ENCODE measurements at regions not wholly inside any gene's neighbourhood (a gene's known extent, or its start where the extent isn't known, plus 50 kb on each side); places are given as distances from the start of the nearest gene placed in this dataset.
A peak's percentile ranks its signal among the peaks of the same experiment; 100 is the strongest.
"Not testable (repeated sequence)": the region's sequence is repeated elsewhere in the genome, so short reads cannot be mapped to it uniquely, and the experiment has no call there.

GRCh38 chr2:94737736-94738342 lies 133.4 kb upstream of the TEKT4 start:
- not testable (repeated sequence) for DNase-seq (ENCODE audit: low read depth)

- DNase-seq (ENCODE audit: low read depth): no peak
Observed at GRCh38 chr2:94753466-94753998, 117.7 kb upstream of the TEKT4 start.

- DNase-seq (ENCODE audit: low read depth): no peak
Observed at GRCh38 chr2:94758546-94758945, 112.7 kb upstream of the TEKT4 start.

GRCh38 chr2:94759211-94759610 lies 112.0 kb upstream of the TEKT4 start:
- DNase-seq (ENCODE audit: low read depth): no peak

- DNase-seq (ENCODE audit: low read depth): no peak
Observed at GRCh38 chr2:94762600-94762999, 108.6 kb upstream of the TEKT4 start.

- no peak for DNase-seq (ENCODE audit: low read depth)
Observed at GRCh38 chr2:94763318-94763717, 107.9 kb upstream of the TEKT4 start.

- DNase-seq (ENCODE audit: low read depth): not testable (repeated sequence)
Observed at GRCh38 chr2:94764331-94764730, 106.9 kb upstream of the TEKT4 start.

GRCh38 chr2:94767336-94767735 lies 103.9 kb upstream of the TEKT4 start:
- DNase-seq (ENCODE audit: low read depth): no peak

- DNase-seq (ENCODE audit: low read depth): no peak
Observed at GRCh38 chr2:94769733-94770132, 101.5 kb upstream of the TEKT4 start.

GRCh38 chr2:94774851-94775250 lies 96.4 kb upstream of the TEKT4 start:
- no peak for DNase-seq (ENCODE audit: low read depth)

- no peak for DNase-seq (ENCODE audit: low read depth)
Observed at GRCh38 chr2:94776036-94776435, 95.2 kb upstream of the TEKT4 start.

- DNase-seq (ENCODE audit: low read depth): not testable (repeated sequence)
Observed at GRCh38 chr2:94785105-94785504, 86.1 kb upstream of the TEKT4 start.

GRCh38 chr2:94786424-94786823 lies 84.8 kb upstream of the TEKT4 start:
- DNase-seq (ENCODE audit: low read depth): not testable (repeated sequence)

- DNase-seq (ENCODE audit: low read depth): not testable (repeated sequence)
Observed at GRCh38 chr2:94790169-94790568, 81.1 kb upstream of the TEKT4 start.

- DNase-seq (ENCODE audit: low read depth): peak; percentile 7
Observed at GRCh38 chr2:94797235-94797634, 74.0 kb upstream of the TEKT4 start.
